ENCODE measurements at regions not wholly inside any gene's neighbourhood (a gene's known extent, or its start where the extent isn't known, plus 50 kb on each side); places are given as distances from the start of the nearest gene placed in this dataset.

DNA sequence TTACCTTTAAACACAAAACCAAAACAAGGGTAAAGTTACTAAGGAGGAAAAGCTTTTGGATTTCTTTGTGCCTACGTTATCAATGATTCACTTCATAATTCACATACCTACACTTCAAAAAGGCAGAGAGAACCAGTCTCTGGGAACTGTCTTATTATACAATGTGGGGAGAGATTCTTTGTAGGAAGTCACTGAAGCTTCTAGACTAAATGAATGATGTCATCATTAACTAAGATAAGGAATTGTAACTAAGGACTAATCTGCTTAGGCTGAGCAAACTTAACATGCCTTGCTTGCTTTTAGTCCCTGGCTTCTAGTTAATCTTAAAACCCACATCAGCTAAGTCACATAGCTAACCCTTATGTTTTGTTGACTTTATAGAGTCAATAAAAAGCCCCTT is 771.2 kb downstream of the NXPH1 start:
- TF ChIP-seq, protein P1, sequence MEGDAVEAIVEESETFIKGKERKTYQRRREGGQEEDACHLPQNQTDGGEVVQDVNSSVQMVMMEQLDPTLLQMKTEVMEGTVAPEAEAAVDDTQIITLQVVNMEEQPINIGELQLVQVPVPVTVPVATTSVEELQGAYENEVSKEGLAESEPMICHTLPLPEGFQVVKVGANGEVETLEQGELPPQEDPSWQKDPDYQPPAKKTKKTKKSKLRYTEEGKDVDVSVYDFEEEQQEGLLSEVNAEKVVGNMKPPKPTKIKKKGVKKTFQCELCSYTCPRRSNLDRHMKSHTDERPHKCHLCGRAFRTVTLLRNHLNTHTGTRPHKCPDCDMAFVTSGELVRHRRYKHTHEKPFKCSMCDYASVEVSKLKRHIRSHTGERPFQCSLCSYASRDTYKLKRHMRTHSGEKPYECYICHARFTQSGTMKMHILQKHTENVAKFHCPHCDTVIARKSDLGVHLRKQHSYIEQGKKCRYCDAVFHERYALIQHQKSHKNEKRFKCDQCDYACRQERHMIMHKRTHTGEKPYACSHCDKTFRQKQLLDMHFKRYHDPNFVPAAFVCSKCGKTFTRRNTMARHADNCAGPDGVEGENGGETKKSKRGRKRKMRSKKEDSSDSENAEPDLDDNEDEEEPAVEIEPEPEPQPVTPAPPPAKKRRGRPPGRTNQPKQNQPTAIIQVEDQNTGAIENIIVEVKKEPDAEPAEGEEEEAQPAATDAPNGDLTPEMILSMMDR (IDR thresholded peaks at IDR 0.05; ENCODE audit: low read depth, low read length): no peak
- no peak for TF ChIP-seq POLR2A (IDR thresholded peaks at IDR 0.05; ENCODE audit: extremely low read depth, insufficient read length)
- TF ChIP-seq, protein P2, sequence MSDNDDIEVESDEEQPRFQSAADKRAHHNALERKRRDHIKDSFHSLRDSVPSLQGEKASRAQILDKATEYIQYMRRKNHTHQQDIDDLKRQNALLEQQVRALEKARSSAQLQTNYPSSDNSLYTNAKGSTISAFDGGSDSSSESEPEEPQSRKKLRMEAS (IDR thresholded peaks at IDR 0.05; ENCODE audit: low read depth, low read length): no peak
- TF ChIP-seq MYC (IDR thresholded peaks at IDR 0.05; ENCODE audit: low read depth, low read length): no peak

Data from NB4 (cell line).